GM12875 (cell line): ENCODE measurements at regions not wholly inside any gene's neighbourhood (a gene's known extent, or its start where the extent isn't known, plus 50 kb on each side); places are given as distances from the start of the nearest gene placed in this dataset.

Experiments used
- H3K4me3 ChIP-seq: one replicate; pipeline ENCODE4 v1.5.1; 2011; ENCODE audit warnings: low read depth, low read length, control low read depth
- TF ChIP-seq, protein P1 (sequence below): IDR thresholded peaks from 2 replicates; pipeline ENCODE4 v1.5.1; 2011; ENCODE audit warnings: low read depth, mild to moderate bottlenecking, control low read depth, inconsistent platforms, low read length, moderate library complexity, borderline replicate concordance; ENCODE audit not compliant: insufficient read depth

DNA sequence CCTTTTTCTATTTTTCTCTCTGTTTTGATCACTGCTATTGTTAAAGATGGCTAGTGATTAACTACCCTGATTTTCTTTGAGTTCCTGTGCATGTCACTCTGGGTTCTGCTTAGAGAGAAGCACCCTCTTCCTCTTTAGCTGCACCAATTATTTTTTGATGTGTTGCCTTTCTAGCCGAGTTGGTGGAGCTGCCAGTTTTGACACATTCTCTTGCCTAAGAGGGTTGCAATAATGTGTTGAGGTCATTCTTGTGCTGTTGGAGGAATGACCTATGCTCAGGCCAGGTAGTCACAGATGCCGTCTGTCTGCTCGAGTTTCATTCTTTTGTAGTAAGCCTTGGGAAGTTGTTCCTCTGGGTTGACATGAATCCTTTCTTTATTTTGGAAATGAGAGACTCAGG is 84.6 kb upstream of the DPH6 start:
- no peak overlapping the region for H3K4me3 ChIP-seq
- TF ChIP-seq, protein P1, sequence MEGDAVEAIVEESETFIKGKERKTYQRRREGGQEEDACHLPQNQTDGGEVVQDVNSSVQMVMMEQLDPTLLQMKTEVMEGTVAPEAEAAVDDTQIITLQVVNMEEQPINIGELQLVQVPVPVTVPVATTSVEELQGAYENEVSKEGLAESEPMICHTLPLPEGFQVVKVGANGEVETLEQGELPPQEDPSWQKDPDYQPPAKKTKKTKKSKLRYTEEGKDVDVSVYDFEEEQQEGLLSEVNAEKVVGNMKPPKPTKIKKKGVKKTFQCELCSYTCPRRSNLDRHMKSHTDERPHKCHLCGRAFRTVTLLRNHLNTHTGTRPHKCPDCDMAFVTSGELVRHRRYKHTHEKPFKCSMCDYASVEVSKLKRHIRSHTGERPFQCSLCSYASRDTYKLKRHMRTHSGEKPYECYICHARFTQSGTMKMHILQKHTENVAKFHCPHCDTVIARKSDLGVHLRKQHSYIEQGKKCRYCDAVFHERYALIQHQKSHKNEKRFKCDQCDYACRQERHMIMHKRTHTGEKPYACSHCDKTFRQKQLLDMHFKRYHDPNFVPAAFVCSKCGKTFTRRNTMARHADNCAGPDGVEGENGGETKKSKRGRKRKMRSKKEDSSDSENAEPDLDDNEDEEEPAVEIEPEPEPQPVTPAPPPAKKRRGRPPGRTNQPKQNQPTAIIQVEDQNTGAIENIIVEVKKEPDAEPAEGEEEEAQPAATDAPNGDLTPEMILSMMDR, result no peak

DNA sequence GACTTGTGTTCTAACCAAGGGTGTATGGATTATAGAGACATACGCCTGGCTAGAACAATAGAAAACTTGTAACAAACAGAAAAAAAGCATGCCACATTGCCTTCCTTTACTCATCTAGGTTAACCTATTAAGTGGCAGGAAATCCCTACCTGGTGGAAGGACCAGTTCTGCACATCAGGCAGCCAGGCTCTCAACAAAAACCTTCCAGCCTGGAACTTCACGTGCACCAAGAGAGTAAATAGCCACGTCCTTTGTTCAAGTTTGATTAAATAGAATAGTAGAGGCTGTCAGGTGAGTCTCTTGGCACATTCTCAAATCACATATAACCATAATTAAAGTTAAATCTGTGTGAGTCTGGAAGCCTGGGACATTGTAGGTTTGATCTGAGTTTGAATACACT is 85.0 kb upstream of the DPH6 start:
- no peak overlapping the region for H3K4me3 ChIP-seq
- TF ChIP-seq, protein P1, result no peak

DNA sequence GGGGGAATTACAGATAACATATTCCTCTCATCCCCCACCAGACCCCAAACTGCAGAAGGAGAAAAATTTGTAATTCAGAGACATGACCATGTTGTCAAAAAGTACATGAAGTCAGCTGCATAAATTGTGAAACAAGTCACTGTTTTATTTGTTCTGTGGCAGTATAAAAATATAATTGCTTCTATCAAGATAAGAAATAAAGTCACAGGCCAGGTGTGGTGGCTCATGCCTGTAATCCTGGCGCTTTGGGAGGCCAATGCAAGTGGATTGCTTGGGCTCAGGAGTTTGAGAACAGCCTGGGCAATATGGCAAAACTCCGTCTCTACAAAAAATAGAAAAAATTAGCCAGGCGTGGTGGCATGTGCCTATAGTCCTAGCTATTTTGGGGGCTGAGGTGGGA is 87.7 kb upstream of the DPH6 start:
- TF ChIP-seq, protein P1, result no peak
- H3K4me3 ChIP-seq, result no peak overlapping the region

DNA sequence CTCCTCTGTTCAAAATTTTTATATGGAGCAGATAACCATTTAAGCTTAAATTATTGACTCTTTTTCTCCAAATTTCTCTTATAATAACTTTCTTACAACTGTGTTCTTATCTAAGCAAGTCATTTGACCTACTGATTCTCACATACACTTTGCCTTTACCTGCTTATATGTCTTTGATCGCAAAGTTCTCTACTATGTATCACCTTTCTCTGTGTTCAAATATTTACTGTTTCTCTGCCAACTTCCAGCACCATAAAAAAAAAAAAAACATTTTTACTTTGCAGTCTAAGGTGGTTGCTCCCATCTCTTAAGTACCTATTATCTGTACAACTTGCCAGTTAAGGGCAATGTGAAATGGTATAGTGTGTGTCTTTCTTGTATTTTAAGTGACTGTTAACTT is 100.8 kb upstream of the DPH6 start:
- no peak overlapping the region for H3K4me3 ChIP-seq
- TF ChIP-seq, protein P1, result no peak

DNA sequence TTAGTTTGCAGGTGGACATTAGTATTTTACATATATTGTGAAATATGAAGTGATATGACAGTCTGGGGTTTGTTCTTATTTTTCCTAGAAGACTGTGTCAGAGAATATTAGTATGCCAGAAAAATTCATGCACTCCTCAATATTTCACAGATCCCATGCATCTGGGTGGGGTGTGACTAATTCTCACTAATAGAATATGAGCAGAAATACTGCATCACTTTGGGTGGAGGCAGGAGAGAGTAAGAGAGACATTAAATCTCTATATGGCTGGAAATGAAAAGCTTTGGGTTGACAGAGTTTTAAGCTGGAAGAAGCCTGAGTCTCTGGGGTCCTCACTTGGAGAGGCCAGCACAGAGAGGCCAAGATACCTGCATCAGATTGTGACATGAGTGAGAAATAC is 101.3 kb upstream of the DPH6 start:
- no peak overlapping the region for H3K4me3 ChIP-seq
- TF ChIP-seq, protein P1, result no peak

DNA sequence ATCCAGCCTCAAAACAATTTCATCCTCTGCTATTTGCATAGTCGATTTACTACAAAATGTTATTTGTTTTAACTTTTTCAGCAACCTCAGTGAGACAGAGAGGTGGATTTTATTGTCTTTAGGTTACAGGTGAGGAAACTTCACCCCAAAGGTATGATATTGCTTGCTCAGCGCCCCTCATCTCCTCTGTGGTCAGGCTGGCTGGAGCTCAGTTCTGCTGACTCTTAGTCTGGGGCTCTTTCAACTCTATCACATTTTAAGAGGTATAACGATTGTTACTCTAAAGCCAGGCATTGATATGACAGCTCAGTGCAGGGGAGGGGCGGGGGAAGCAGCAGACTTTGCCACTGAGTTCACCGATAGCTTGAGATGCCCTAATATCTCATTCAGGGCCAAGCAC is 103.0 kb upstream of the DPH6 start:
- TF ChIP-seq, protein P1, result no peak
- H3K4me3 ChIP-seq, result no peak overlapping the region

DNA sequence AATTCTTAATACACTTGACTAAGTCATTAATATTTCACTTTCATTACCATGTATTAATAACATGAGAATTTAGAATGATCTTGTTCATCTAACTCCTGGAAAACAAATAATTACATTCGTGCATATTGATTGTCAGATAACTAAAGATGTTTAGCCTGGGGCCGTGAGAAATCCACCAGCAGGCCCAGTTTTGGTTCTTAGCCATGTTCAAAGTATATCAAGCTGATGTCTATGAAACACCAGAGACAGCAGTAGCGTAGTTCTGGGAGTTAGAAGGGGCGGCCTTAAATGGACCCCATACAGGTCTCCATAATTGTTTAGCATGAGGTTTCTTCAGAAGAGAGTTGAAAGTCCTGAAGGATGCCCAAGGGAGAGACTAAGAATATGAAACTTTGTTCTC is 103.6 kb upstream of the DPH6 start:
- TF ChIP-seq, protein P1, result no peak
- H3K4me3 ChIP-seq, result no peak overlapping the region
